ENCODE measurements at regions not wholly inside any gene's neighbourhood (a gene's known extent, or its start where the extent isn't known, plus 50 kb on each side); places are given as distances from the start of the nearest gene placed in this dataset.
"Not testable (repeated sequence)": the region's sequence is repeated elsewhere in the genome, so short reads cannot be mapped to it uniquely, and the experiment has no call there.

DNA sequence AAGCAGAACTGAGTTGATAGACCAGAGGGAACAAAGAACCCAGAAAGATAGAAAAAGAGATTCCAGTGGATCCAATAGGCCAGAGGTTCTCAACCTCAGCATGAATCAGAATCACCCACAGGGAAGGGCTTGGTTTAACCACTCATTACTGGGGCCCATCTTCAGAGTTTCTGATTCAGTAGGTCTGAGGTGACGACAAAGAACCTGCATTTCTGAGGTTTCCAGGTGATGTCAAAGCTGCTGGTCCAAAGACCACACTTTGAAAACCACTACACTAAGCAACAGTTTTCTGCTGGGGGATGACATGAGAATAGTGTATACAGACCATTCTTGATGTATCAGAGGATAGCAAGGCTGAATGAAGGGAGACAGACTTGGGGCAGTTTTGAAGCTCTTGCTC lies 81.5 kb upstream of the FOXN2 start:
- no peaks in the 10 kb centered on the region for H3K9me3 ChIP-seq
- H3K36me3 ChIP-seq, result no peaks in the 10 kb centered on the region
- DNase-seq, result no peak
- no peak overlapping the region for H3K4me3 ChIP-seq (replicated peaks in 1 of 3)
- TF ChIP-seq, protein P1, sequence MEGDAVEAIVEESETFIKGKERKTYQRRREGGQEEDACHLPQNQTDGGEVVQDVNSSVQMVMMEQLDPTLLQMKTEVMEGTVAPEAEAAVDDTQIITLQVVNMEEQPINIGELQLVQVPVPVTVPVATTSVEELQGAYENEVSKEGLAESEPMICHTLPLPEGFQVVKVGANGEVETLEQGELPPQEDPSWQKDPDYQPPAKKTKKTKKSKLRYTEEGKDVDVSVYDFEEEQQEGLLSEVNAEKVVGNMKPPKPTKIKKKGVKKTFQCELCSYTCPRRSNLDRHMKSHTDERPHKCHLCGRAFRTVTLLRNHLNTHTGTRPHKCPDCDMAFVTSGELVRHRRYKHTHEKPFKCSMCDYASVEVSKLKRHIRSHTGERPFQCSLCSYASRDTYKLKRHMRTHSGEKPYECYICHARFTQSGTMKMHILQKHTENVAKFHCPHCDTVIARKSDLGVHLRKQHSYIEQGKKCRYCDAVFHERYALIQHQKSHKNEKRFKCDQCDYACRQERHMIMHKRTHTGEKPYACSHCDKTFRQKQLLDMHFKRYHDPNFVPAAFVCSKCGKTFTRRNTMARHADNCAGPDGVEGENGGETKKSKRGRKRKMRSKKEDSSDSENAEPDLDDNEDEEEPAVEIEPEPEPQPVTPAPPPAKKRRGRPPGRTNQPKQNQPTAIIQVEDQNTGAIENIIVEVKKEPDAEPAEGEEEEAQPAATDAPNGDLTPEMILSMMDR (IDR thresholded peaks at IDR 0.05), result no peak
- no peak for TF ChIP-seq POLR2A (IDR thresholded peaks at IDR 0.05)
- no peaks in the 10 kb centered on the region for H3K27me3 ChIP-seq
- no peak overlapping the region for H3K27ac ChIP-seq
- WGBS, 2 donors, result 90 to 95% methylated on average over 1 of the region's 1 CpG
- intact Hi-C loops (cut with DNase I), result no loop called here
- no peaks in the 10 kb centered on the region for H3K4me1 ChIP-seq

DNA sequence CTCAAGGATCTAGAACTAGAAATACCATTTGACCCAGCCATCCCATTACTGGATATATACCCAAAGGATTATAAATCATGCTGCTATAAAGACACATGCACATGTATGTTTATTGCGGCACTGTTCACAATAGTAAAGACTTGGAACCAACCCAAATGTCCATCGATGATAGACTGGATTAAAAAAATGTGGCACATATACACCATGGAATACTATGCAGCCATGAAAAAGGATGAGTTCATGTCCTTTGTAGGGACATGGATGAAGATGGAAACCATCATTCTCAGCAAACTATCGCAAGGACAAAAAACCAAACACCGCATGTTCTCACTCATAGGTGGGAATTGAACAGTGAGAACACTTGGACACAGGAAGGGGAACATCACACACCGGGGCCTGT lies 80.7 kb upstream of the FOXN2 start:
- H3K27me3 ChIP-seq; H3K36me3 ChIP-seq; intact Hi-C loops (cut with DNase I); DNase-seq; H3K9me3 ChIP-seq; H3K4me1 ChIP-seq; H3K27ac ChIP-seq; H3K4me3 ChIP-seq (replicated peaks in 1 of 3): not testable (repeated sequence)
- WGBS, 2 donors, result 84 to 87% methylated on average over 5 of the region's 5 CpGs

DNA sequence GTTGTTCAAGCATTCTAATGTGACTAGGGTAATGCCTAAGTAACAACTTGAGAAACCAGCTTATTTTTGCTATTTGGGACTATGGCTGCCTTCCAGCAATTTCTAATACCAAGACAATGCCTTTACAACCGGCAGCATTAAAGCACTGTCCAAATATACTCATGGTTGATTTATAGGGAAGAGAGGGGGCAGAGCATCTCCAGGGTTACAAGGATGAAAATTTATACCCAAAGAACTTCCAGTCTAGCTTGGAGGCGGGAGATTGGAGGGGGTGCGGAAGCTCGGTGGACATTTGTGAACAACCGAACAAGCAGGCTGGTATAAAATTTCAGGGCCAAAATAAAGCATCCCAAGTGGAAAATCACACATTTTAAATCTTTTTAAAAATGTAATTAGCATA lies 79.4 kb upstream of the FOXN2 start:
- H3K4me3 ChIP-seq (replicated peaks in 1 of 3), result no peak overlapping the region
- no peaks in the 10 kb centered on the region for H3K36me3 ChIP-seq
- no peak overlapping the region for H3K27ac ChIP-seq
- no peaks in the 10 kb centered on the region for H3K27me3 ChIP-seq
- no peaks in the 10 kb centered on the region for H3K9me3 ChIP-seq
- intact Hi-C loops (cut with DNase I), result no loop called here
- H3K4me1 ChIP-seq, result no peaks in the 10 kb centered on the region
- no peak for TF ChIP-seq POLR2A (IDR thresholded peaks at IDR 0.05)
- TF ChIP-seq, protein P1 (IDR thresholded peaks at IDR 0.05), result no peak
- DNase-seq, result no peak
- WGBS, 2 donors, result 80 to 83% methylated on average over 5 of the region's 5 CpGs

DNA sequence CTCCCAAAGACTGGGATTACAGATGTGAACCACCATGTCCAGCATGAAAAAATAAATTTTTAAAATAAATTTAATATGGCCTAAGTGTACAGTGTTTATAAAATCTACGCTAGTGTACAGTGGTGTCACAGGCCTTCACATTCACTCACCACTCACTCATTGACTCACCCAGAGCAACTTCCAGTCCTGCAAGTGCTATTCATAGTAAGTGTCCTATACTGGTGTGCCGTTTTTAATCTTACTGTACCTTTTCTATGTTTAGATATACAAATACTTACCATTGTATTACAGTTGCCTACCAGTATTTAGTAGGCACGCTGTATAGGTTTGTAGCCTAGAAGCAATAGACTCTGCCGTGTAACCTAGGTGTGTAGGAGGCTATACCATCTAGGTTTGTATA lies 76.1 kb upstream of the FOXN2 start:
- Histone ChIP-seq H3K9me3 (no peaks in the 10 kb centered on the region), H3K36me3 (no peaks in the 10 kb centered on the region), H3K27ac (no peak overlapping the region), H3K27me3 (no peaks in the 10 kb centered on the region), H3K4me1 (no peaks in the 10 kb centered on the region), H3K4me3 (replicated peaks in 1 of 3) (no peak overlapping the region)
- no peak for DNase-seq
- no peak for TF ChIP-seq POLR2A (IDR thresholded peaks at IDR 0.05)
- TF ChIP-seq, protein P1 (IDR thresholded peaks at IDR 0.05), result no peak
- intact Hi-C loops (cut with DNase I), result no loop called here
- 93 to 94% methylated on average over 4 of the region's 4 CpGs for WGBS, 2 donors

DNA sequence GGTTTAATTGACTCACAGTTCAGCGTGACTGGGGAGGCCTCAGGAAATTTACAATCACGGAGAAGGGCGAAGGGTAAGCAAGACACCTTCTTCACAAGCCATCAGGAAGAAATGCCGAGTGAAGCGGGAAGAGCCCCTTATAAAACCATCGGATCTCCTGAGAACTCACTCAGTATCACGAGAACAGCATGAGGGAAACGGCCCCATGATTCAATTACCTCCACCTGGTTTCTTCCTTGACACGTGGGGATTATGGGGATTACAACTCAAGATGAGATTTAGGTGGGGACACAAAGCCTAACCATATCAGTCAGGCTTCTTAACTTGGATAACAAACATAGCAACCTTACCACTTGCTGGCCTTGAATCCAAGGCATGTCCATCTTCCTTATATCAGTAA lies 73.6 kb upstream of the FOXN2 start:
- no peaks in the 10 kb centered on the region for H3K36me3 ChIP-seq

More for the DNA sequence above, 73.6 kb upstream of the FOXN2 start:
- WGBS, 2 donors, result 76 to 80% methylated on average over 9 of the region's 9 CpGs
- Histone ChIP-seq H3K27me3 (no peaks in the 10 kb centered on the region), H3K4me3 (replicated peaks in 1 of 3) (no peak overlapping the region), H3K4me1 (no peaks in the 10 kb centered on the region), H3K9me3 (no peaks in the 10 kb centered on the region), H3K27ac (no peak overlapping the region)
- intact Hi-C loops (cut with DNase I), result no loop called here
- no peak for DNase-seq
- TF ChIP-seq POLR2A (IDR thresholded peaks at IDR 0.05), result no peak
- TF ChIP-seq, protein P1 (IDR thresholded peaks at IDR 0.05), result no peak
